COR-L47 (cell line): ENCODE measurements at regions not wholly inside any gene's neighbourhood (a gene's known extent, or its start where the extent isn't known, plus 50 kb on each side); places are given as distances from the start of the nearest gene placed in this dataset.
A peak's percentile ranks its signal among the peaks of the same experiment; 100 is the strongest.
"Not testable (repeated sequence)": the region's sequence is repeated elsewhere in the genome, so short reads cannot be mapped to it uniquely, and the experiment has no call there.

Source experiments
- DNase-seq: peaks from one replicate; lab custom pipeline; 2025; lab: John Stamatoyannopoulos, UW

GRCh38 chr1:5686925-5687706 is 305.1 kb downstream of the NPHP4 start:
- no peak for DNase-seq

DNA sequence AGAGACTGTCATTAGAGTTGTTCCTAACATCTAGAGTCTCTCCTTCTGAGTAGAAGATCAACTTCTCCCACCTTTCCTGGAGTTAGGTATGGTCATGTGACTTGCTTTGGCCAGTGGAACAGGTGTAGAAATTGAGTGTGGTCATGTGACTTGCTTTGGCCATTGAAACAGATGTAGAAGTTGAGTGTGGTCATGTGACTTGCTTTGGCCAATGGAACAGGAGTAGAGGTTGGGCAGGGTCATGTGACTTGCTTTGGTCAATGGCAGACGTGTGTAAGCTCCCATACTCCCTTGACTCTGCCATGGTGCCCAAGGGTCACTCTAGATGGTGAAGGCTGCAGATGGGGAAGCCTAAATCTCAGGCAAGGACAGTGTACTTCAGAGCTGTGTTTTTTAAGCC is 306.0 kb downstream of the NPHP4 start:
- DNase-seq: no peak

DNA sequence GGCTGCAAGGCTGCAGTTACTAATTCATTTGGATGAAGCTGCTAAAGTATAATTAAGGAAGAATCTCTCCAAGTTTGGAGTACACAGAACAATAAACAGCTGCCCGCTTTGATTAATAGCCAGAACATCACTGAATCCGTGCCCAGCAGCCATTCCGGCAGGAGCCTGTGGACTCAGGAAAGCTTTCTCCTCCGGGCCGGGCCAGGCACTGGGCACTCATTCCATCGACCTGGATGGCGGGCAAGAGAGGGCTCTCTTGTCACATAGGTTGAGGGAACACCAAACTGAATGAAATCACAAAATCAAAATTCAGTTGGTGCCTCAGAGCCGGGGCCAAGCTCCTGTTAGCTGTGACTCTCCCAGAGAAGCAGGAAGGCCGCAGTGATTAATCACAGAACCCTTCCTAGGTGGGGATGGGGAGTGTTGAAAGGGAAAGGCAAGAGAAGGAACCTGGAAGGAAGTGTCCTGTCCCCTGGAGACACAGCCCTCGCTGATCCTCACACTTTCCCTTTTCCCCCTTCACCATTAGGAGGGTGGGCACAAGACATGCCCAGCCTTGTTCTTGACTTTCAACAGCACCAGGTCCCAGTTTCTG is 306.7 kb downstream of the NPHP4 start:
- no peak for DNase-seq

DNA sequence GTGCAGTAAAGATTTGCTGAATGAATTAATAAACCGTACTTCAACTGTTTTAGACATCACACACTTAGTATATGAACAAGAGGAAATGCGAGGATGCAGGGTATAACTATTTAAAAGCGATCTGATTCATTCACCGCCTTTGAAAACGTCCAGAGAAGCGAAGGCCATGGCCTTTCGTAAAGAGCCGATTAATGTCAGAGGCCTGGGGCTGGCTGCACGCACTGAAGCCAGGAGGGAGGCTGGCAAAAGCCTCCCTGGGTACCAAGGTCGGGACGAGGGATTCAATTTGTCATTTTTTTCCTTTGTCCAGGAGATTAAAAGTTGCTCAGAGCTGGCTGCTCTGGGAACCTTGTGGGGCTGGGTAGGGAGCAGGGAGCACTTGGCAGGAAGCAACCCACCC is 307.4 kb downstream of the NPHP4 start:
- no peak for DNase-seq

GRCh38 chr1:5683446-5683845 is 308.8 kb downstream of the NPHP4 start:
- no peak for DNase-seq

DNA sequence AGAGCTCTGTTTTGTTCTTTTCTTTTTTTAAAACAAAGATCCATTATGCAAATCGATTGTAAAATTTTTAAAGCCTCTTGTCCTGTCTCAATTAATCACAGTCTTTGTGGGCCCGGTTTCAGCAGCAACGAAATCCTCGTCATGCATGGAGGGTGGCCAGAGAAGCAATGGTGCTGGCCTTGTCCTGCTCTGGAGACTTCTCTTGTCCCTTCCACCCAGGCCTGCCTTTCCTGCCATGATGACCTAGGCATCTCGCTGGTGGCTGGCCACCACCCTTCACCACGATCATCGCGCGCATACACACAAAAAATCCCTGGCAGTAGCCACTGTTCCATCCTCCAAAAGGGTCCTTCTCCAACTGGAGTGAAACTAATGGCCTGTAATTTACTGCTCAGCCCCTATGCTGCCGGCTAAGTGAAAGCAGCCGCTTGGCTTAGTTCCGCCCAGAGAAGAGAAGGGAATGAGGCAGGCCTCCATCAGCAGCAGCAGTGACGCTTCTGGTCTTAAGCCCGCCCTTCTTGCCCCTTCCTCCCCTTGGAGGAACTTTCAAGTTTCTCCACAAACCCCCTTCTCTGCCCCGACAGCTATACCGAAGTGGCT is 309.5 kb downstream of the NPHP4 start:
- DNase-seq: no peak

DNA sequence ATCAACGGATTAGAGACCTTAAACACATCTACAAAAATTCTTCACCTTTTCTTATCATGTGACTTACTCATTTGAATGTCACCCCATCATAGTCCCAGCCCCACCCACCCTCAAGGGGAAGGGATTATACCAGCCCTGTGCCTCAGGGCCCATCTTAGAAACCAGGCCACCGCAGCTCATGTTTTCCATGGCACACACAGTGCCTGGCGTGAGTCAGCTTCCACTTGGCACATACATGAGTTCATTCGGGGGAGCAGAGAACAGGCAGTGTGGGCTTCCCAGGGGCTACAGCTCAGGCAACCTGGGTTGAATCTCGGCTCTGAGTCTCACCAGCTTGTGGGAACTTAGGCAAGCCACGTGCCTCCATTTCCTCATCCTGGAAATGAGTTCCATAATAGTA is 310.6 kb downstream of the NPHP4 start:
- no peak for DNase-seq

- DNase-seq: no peak
These were observed 311.6 kb downstream of the NPHP4 start for GRCh38 chr1:5680600-5680999.

GRCh38 chr1:5678759-5679158 is 313.5 kb downstream of the NPHP4 start:
- no peak for DNase-seq

DNA sequence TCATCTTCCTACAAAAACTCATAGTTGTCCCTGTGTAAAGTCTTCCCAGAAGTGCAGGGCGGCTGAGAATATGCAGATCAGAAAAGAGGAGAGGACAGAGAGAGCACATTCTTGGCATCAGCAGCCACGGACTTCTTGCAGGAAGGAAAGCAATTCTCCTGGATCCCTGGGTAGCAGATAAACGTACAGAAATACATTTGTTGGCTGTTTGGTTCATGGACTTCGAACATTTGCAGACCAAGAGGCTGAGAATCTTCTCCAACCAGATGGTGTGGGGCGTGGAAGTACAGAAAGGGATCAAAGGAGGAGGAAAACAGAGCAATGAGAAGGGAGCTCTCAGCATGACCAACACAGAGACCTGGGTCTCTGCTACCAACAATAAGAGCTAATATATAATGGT is 319.9 kb downstream of the NPHP4 start:
- not testable (repeated sequence) for DNase-seq

GRCh38 chr1:5670590-5671350 is 321.5 kb downstream of the NPHP4 start:
- no peak for DNase-seq

DNA sequence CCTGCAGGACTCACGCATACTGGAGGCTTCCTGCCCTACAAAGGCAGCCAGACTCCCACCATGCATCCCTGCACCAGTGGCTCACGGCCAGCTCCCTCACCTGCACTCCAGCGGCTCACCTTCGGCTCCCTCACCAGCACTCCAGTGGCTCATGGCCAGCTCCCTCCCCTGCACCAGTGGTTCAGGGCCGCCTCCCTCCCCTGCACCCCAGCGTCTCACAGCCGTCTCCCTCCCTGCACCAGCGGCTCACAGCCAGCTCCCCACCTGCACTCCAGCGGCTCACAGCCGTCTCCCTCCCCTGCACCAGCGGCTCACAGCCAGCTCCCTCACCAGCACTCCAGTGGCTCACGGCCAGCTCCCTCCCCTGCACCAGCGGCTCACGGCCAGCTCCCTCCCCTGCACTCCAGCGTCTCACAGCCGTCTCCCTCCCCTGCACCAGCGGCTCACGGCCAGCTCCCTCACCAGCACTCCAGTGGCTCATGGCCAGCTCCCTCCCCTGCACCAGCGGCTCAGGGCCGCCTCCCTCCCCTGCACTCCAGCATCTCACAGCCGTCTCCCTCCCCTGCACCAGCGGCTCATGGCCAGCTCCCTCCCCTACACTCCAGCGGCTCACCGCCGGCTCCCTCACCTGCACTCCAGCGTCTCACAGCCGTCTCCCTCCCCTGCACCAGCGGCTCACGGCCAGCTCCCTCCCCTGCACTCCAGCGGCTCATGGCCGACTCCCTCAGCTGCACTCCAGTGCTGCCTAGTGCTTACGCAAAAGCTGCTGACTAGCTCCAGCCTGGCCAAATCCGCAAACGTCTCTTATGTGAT is 324.5 kb downstream of the NPHP4 start:
- peak; percentile 32 for DNase-seq

GRCh38 chr1:5664906-5665875 is 327.0 kb downstream of the NPHP4 start:
- no peak for DNase-seq

- DNase-seq: no peak
These were observed 328.0 kb downstream of the NPHP4 start for GRCh38 chr1:5664081-5664768.

DNA sequence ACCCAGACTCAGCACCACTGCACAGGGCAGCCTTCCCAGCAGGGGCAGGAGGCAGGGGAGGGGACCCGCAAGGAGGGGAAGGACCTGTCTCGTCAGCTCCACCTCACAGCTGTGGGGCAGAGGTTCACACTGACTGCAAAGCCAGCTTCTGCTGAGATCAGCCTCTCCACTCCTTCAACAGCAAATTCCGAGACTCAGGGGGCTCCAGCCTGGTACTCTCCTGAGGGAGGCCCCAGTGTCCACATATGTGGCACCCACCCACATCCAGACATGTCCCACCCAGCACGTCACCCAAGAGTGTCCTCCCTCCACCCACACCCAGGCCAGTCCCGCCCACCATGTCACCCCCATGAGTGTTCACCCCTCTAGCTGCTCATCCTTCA is 329.5 kb downstream of the NPHP4 start:
- no peak for DNase-seq

- no peak for DNase-seq
These were observed 330.0 kb downstream of the NPHP4 start for GRCh38 chr1:5662086-5662743.

DNA sequence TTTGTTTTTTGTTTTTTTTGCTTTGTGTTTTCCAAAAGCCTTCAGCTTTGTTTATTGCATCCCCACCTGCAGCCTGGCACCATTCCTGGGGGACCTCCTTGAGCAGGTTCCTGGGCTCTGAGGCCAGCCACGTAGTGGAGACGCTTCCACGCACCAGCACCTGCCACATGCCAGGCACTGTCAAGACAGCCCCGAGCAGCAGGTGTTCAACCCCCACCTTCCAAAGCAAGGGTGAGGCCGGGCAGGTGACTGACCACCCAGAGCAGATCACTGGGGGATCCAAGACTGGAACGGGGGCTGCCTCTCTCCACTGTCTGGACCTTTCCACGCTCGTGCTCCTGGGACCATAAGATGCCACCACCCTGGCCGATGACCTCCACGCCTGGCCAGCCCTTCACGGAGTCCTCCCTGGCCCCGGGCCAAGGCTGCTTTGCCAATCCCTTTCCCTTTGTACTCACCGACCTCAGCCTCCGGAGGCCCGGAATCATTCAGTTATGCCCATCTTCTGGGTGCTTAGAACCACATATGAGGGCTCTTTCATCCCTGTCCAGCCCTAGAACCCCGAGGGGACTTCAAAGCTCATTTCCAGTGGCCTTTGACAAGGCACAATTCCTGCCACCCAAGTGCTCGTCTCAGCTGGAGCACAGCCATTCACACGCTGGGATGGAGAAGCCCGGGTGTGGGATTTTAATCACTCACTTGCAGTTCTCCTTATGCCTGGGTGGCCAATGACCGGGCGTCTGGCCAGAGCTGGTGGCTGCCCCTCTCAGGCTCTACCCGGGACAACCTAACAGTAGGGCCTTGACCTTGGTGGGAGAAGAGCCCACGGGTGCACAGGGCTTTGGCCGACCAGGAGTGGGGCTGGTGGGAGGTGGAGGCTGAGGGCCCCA is 330.8 kb downstream of the NPHP4 start:
- no peak for DNase-seq

DNA sequence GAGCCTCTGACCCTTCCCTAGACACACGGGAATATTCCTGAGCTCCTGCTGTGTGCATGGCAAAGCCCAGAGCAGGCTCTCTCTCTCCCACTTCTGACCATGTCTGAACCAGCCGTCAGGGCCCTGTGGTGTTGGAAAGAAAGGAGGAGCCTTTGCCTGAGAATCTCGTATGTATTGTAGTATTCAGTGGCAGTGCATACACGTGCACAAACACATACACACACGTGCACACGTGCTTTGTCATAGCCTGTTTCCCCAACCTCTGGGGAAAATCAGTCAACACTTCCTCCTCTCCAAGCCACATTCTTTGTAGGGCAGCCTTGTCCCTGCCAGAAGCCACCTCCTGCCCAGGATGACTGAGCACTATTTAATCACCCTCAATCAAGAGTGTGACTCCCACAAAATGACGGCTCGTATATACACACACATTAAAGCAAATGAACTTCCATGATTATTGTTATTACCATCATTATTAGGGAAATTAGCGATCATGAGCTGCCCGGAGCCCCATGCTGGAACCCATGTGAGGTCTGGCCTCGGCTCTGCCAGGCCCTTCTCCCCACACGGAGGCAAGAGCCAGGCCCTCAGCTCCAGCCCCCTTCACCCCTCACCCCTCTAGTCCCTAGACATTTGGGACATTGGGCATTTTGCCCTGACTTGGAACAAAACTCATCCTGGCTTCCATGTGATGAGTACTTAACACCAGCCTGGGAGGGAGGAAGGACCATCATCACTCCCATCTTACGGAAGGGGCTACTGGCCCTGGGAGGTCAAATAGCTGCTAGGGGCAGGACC is 331.9 kb downstream of the NPHP4 start:
- DNase-seq: no peak
